GM19438 (cell line): ENCODE measurements at regions not wholly inside any gene's neighbourhood (a gene's known extent, or its start where the extent isn't known, plus 50 kb on each side); places are given as distances from the start of the nearest gene placed in this dataset.
"Not testable (repeated sequence)": the region's sequence is repeated elsewhere in the genome, so short reads cannot be mapped to it uniquely, and the experiment has no call there.

Experiments
- ATAC-seq: cut with Tn5 transposase; IDR thresholded peaks from one replicate; pipeline ENCODE4 v1.9.1; 2021; ENCODE audit warnings: low read depth; ENCODE audit not compliant: unreplicated experiment

GRCh38 chr14:39664646-39665045 is 232.4 kb upstream of the FBXO33 start:
- ATAC-seq, result no peak

- peak; percentile 98 for ATAC-seq
These were observed 209.0 kb upstream of the FBXO33 start for GRCh38 chr14:39641224-39641623.

GRCh38 chr14:39639009-39639408 is 206.8 kb upstream of the FBXO33 start:
- ATAC-seq, result not testable (repeated sequence)

- ATAC-seq, result no peak
These were observed 195.9 kb upstream of the FBXO33 start for GRCh38 chr14:39628087-39628486.

GRCh38 chr14:39626589-39627576 is 194.7 kb upstream of the FBXO33 start:
- ATAC-seq, result no peak

- no peak for ATAC-seq
These were observed 189.4 kb upstream of the FBXO33 start for GRCh38 chr14:39621678-39622077.

- ATAC-seq, result no peak
These were observed 189.0 kb upstream of the FBXO33 start for GRCh38 chr14:39621223-39621622.

GRCh38 chr14:39617537-39617936 is 185.3 kb upstream of the FBXO33 start:
- ATAC-seq, result no peak

- ATAC-seq, result no peak
These were observed 183.1 kb upstream of the FBXO33 start for GRCh38 chr14:39615352-39615751.

- ATAC-seq, result no peak
These were observed 182.2 kb upstream of the FBXO33 start for GRCh38 chr14:39614297-39614923.

- no peak for ATAC-seq
These were observed 176.9 kb upstream of the FBXO33 start for GRCh38 chr14:39609119-39609518.

- no peak for ATAC-seq
These were observed 175.7 kb upstream of the FBXO33 start for GRCh38 chr14:39607978-39608377.

- no peak for ATAC-seq
These were observed 171.7 kb upstream of the FBXO33 start for GRCh38 chr14:39603942-39604341.

GRCh38 chr14:39593377-39593776 is 161.1 kb upstream of the FBXO33 start:
- ATAC-seq, result no peak

GRCh38 chr14:39592116-39592789 is 160.0 kb upstream of the FBXO33 start:
- no peak for ATAC-seq

GRCh38 chr14:39589882-39590281 is 157.6 kb upstream of the FBXO33 start:
- ATAC-seq, result not testable (repeated sequence)

GRCh38 chr14:39582028-39582654 is 149.9 kb upstream of the FBXO33 start:
- ATAC-seq, result peak; percentile 78

- no peak for ATAC-seq
These were observed 149.2 kb upstream of the FBXO33 start for GRCh38 chr14:39581474-39581873.

- ATAC-seq, result no peak
These were observed 148.5 kb upstream of the FBXO33 start for GRCh38 chr14:39580696-39581095.

- ATAC-seq, result no peak
These were observed 144.5 kb upstream of the FBXO33 start for GRCh38 chr14:39576736-39577135.

GRCh38 chr14:39576258-39576657 is 144.0 kb upstream of the FBXO33 start:
- no peak for ATAC-seq
